CD4-positive, alpha-beta T cell treated with Interleukin-4 for 1 hour (primary cell): ENCODE measurements at regions not wholly inside any gene's neighbourhood (a gene's known extent, or its start where the extent isn't known, plus 50 kb on each side); places are given as distances from the start of the nearest gene placed in this dataset.
"Not testable (repeated sequence)": the region's sequence is repeated elsewhere in the genome, so short reads cannot be mapped to it uniquely, and the experiment has no call there.

Source experiments
- DNase-seq, 2 donors: peaks; one replicate each; pipeline ENCODE4 v3.0.0-alpha.2; 2020 to 2022

DNA sequence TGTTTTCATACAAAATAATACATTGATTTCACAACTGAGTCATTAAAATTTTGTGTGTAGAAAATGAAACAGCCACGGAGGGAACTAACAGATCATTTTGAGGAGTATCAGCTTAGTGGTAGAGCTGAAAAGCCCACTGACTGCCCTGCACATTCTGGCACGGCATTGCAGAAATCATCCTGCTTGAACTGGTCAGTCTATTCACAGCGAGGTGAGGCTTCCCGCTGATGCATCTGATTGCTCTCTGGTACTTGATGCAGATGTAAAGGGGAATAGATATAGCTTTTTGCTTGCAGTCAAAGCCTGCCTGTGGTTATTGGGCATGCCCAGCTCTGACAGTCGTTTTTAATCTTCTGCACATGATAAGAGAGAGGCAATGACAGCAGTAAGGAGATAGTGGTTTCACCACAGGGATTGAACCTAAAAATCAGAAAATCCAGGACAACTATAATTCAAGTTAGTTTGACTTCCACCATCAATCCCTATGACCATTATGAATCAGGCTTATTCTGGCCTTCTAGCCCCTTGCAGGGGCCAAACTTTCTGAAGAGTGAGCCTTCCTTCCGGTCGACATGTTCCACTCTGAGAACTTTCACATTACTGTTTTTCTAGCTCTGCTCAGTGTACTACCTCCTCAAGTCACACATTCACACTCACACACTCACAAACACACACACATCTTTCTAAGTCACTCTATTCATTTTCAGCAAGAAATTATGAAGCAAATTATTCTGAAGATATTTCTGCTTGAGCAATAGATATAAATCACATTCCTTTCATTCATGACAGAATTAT is 782.8 kb upstream of the NUDT12 start:
- no peak for DNase-seq

DNA sequence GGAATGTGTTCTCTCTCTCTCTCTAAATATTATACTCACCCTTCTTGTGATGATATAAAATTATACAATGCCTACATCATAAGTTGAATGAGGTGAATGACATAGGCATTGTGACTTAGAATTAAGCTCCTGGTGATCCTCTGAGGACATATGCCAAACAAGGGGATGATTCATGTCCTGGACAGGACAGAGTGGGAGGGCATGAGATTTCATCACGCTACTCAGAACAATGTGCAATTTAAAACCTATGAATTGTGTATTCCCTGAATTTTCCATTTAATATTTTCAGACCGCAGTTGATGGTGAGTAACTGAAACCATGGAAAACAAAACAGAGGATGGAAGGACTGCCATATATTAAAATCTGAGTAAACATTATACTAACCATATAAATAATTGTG is 782.2 kb upstream of the NUDT12 start:
- DNase-seq = no peak

DNA sequence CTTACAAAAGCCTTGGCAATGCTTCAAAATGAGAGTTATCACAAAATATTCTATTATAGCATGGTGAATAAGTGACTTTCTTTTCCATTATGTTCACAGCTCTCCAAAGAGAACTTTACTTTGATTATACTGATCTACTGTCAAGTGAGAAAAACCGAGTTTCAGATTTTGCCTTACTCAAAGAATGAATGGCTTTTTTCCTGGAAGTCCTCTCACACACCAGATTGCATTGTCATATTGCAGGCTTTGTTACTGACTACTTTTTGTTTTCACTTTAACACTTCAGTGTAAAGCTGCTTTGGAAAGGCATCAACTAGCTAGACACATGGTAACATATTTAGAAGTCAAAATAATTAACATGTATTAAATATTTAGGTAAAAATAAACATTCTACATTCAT is 765.2 kb upstream of the NUDT12 start:
- DNase-seq = no peak

DNA sequence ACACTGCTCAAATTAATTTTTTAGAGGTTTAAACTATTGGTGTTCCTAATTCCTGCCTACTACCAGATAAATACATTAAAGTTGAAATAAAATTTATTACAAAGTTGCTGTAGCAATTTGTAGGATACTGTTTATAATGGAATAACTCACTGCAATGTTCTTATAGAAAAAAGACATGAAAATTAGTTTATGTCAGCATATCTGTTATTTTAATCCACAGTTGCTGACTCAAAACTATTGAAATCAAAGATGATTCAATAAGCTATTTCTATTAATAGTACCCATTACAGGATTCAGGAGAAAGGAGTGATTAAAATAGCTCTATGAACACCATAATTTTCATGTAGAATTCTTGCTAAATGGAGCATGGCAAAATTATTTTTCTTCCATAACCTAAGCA is 764.4 kb upstream of the NUDT12 start:
- no peak for DNase-seq

DNA sequence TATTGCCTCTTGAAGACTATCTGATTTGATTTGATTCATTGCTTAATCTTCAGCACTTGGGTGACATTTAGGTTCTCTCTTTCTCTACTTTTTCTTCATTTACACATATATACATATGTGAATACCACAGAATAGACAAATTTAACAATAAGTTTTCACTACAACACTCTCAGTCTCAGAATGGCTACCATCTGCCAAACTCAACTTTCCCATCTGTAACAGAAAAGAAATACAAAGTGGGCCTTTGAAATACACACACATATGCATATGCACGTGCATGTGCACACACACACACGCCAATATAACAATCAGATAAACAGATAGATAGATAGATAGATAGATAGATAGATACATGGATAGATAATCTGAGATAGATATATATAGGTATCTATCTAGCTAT is 762.8 kb upstream of the NUDT12 start:
- DNase-seq = no peak

DNA sequence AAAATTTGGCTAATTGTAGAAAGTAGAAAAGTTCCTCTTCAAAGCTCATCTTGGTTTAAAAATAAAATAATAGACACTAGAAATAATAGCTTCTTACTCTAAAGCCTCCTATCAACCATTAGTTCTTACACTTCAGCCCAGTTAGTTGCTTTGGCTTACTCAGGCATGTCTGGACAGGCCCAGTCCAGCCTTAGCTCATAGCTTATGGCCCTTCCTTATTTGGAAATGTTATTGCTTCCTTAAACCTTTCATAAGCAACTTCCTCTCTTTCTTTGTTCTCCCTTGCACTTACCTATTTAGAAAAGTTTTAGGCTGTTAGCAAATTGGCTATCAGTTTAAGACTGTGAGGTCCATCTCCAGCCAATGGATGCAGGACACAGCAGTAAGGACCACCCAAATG is 754.1 kb upstream of the NUDT12 start:
- not testable (repeated sequence) for DNase-seq

DNA sequence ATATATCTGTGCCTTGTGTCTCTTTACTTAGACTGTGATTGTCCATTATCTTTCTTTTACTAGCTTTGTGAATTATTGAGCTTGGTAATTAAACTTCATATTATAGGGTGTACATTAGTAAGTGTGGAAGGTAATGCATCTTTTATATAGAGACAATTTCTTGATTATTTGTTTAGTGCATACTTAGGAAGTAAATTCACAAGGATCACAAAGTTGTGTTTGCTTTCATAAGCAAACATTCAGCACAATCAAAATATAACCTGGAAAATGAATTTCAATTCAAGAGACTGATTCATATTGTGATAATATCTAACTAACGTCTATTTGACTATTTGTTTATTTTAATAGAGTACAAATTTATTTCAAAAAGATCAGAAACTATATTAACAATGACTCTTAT is 749.9 kb upstream of the NUDT12 start:
- no peak for DNase-seq

DNA sequence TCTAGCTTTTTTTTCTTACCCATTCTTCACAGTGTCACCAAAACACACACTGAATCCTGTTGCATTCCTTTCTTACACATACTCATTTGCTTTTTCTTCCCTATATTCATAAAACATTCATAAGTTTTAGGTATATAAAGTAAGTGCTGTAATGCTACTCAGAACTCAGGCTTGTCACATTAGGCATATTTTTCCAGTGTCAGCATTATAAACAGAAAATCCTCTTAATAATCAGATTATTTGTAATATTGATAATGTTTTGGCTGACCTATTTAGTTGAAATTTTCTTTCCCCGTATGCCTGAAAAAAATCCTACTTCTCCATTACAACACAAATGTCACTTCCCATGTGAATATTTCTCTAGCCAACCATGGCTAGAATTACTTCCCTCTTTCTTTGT is 743.0 kb upstream of the NUDT12 start:
- DNase-seq = no peak

DNA sequence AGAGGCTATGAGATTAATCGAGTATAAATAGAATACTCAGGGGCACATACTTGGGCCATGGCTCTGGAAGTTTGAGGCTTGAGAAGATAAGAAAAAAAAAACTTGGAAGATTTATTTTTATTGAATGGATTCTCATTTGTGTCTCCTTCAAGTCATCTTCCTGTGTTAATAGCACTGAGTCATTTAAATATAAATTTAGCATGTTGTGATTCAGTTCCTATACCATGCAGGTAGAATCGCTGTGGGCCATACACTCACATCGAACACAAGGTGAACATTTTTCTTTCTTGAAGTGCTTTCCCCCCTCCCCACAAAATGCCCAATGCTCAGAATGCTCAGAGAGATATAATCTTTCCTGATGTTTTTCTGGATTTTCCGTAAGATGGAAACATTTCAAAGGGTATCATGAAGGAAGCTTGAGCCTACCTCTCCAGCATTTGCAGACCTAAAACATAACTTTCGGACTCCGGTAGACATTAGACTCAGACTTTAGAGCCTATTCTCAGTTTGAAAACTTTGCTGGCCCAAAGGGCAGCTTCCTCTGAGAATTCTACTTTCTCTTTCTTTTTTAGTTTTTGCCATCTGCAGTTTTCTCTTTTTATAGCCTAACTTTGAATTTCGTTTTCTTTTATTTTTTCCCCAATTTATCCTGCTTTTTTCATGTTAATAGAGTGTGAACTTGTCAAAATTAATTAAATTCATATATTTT is 737.6 kb upstream of the NUDT12 start:
- no peak for DNase-seq

DNA sequence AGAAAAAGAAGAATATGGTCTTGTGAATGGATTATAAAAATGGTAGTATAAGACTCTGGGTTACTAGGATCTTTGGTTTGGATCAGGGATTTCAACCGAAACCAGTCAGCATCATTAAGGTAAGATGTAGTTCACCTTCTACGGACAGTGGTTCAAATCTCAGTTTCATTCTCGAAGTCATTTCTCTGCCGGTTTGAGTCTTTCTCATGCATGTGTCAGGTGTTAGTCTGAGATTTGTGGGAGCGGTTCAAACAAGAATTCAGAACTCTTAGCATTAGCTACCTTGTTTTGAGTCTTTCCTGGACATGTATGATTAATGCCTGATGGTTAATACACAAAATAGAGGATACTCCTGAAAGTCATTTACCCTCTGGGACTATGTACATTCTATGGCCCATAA is 735.9 kb upstream of the NUDT12 start:
- DNase-seq = no peak

DNA sequence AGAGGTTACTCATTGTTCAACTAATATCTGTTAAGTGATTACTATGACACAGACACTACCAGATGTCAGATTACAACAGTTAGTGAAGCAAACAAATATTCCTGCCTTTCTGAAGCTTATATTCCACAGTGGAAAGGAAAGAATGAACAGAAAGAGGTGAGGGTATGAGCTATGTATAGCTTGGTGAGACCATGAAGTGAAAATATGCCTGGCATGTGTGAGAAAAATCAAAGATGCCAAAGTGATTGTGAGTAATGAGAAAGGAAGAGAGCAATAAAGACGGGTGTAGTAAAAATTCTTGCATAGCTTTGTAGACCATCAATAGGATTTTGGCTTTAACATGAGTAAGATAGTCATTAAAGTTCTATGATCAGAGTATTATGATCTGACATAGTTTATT is 734.5 kb upstream of the NUDT12 start:
- no peak for DNase-seq

DNA sequence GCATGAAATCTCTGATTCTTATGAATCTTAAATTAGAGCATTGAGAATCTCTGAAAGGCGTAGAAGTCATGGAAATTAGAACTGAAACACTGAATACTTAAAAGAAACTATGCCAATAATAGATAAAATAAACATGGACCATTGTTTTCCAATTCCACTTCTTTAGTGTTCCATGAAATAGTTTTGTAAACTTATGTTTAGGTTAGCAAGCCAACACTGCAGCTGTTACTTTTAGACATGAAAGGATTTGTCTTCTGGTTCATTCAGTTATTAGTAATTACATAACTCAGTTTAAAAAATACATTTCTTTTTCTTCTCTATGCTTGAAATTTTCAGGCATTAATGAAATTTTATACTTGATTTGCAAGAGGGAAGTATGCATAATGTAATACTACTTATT is 733.4 kb upstream of the NUDT12 start:
- no peak for DNase-seq

DNA sequence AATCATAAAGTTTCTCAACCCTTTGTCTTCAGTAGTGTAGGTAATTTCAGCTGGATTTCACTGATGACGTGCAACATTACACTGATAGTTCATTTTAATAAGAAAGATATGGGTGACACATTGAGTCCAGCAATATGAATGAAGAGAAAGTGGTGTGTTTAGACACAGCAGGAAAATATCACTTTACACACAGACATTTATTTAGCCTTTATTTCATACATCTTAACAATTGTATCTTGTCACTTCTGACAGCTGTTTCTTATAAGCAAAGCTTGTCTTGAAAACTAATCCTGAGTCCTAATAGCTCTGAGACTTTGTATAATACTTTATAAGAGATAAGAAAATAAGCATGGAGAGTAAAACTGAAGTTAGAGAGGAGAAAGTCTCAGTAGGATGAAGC is 720.5 kb upstream of the NUDT12 start:
- DNase-seq = no peak

DNA sequence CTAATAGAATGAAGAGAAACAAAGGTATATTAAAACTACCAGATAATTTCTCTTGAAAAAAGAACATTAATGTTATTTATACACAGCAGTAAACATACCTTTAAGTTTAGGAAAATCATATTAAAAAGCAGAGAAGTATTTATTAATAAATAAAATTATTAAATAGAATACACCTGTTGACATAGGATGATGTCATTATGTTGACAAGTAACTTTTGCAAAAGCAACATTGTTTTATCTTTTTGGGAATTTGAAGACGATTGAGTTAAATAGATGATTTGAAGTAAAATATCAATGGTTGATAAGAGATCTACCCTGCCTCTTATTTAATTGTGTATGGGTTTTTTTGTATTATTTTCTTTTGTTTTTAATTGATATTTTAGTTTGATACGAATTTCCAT is 711.1 kb upstream of the NUDT12 start:
- no peak for DNase-seq

DNA sequence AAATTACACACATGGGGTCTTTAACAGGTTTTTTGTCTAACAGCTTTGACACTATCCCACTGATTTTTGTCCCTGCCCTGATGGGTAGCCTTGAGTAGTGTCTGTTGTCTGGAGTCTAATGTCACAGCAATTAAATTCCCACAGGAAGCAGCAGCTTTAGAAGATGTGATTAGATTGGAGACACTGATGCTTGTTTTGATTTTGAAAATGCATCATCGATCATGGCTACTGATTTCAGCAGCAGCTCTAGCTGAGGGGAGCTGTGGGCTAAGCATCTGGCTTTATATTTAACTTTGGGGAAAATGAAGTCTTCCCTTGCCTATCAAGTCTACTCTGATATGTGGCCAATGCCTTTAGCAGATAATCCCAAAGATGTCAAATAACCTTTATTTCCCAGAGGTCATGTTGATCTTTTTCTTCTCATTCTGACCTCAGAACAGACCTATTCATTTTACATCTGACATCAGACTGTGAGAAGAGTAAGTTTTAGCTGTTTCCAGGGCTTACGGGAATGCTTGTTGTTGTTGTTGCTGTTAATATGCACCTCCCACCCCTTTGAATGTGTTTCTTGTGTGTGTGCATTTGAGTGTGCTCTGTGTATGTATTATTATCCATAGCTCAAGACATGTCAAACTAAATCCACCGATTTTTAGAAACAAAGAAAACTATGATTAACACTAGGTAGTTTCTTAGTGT is 704.9 kb upstream of the NUDT12 start:
- DNase-seq = no peak

DNA sequence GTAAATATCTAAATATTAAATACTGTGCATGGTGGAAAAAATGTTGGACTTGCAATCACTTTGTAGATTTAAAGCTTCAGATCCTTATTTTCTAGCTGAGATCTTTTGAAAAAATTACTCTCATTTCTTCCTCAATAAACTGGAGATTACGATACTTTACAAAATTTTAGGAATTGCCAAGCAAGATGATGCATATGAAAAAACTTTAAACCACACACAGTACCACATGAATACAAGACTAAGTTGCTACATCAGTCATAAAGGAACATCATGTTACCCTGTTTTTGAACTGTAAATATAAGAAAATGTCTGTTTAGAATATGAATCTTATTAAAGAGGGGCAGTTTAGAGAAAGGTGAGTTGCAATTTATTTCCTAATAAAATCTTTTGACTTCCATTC is 703.6 kb upstream of the NUDT12 start:
- no peak for DNase-seq

DNA sequence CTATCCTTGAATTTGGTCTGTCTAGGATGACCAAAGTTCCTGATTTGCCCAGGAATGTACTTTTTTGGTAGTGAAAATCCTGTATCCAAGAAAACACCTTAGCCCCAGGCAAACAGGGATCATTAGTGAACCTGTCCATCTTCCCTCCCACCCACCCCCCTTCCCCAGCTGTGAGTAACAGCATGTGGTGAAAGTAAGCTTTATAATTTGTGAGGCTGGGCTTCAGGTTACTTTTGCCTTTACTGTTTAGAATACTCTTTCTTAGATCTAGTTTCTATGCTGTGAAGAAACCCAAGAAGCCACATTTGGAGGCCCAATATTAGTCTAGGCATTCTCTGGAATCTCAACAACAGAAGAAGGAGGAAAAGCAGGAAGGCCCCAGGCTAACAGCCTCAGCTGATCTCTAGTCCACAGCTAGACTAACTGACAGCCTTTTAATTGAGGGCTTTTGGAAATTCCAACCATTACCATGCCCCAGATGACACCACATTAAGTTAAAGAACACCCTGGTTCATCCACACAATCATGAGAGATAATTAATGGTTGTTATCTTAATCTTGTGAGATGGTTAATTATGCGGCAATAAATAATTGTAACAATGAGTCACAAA is 703.0 kb upstream of the NUDT12 start:
- no peak for DNase-seq

DNA sequence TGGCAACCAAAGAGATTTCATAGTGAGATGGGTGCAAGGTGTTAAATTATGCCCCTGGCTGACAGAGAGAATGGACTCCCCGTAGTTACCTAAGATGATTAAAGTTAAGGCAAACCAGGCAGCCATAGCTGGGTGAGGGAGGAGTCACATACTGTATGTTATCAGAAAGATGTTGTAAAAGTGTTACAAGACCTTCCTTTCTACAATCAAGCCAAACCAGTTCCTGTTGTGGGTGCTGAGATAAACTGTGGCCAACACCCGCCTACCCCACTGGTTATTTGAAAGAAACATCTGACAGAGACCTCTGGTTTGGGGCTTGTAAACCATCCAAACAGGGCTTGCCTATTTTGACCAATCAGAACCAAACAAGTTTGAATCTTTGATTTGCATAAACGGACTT is 684.7 kb upstream of the NUDT12 start:
- no peak for DNase-seq

DNA sequence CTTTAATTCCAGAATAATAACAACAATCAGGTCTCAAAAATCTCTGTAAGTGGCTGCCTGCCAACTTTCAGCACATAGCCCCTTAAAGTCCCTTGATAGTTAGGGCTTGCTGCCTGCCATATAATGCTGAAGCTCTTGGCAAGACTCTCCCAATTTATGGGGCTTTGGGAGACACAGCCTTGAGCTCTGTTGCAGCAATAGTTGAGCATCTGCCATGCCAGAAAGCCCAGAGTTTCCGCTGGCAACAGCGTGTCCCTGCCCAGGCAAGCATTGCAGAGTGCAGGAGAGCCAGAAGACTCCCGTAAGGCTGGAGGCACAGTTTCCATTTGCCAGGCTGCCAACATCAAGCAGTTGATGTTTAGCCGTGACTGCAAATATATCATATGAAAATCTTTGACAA is 678.5 kb upstream of the NUDT12 start:
- DNase-seq = no peak

DNA sequence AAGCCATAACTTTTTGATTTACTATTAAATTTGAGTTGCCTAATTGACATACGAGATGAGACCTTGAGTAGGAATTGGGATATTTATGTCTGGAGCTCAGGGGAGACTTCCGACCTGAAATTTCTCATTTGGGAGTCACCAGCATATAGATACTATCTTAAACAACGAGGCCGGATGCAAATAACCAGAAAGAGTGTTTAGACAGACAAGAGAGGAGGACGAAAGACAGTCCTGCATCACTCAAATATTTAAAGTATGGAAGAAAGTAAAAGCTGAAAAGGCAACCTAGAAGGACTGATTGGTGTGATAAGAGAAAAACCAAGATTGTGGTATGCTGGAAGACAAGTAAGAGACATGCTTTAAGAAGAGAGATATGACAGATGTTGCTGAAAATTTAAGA is 675.0 kb upstream of the NUDT12 start:
- DNase-seq = no peak

DNA sequence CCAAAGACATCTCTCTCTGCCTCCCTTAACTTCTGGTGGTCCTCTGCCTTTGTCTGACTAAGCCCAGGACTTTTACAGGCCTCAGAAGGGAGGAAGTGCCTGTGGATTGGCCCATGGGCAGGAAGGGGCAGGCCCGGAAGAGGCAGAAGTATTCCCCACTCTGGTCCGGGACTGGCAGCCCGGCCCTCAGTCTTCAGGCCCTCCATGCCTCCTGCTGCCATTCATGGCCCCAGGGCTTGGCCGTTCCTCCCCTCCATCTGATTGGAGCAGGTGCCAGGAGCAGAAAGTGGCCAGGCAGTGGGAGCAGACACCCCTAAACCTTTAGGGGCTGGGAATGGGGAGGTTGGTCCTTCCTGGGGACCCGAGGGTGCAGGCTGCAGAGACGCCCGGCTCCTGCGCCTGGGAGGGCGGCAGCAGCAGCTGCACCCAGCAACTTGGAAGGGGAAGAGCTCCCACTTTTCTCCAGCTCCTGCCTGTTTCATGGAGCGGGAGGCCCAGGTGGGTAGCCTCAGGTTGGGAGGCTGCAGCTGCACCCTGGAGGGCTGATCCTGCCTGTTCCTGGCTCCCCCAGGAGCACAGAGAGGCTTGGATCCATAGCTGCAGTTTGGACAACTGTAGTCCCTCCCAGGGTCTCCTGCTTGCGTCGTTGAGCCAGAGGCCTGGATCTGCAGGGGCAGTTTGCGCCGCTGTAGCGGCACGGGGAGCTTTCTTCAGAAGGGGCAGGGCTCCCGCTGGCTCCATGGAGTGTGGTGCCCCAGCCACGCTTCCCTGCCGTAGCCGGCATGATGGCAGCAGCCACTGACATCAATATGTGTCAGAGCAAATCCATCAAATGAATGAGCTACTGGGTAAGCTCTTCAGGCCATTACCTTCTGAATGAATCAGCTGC is 661.5 kb upstream of the NUDT12 start:
- DNase-seq = no peak

DNA sequence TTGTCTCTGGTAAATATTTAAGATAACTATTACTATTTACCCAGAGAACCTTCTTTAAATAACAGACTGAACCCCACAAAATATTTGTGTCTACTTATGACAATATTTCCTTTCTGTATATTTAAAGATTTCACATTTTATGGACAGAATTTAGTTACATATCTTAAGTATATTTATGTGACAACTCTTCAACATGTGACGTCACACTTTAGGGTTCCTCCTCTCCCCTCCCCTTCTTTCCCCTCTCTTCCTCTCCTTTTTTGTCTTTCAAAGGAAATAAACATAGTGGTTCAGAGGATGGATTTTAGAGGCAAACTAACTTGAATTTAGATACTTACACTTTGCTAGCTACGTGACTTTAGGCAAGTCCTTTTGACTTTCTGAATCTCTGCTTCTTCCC is 655.6 kb upstream of the NUDT12 start:
- no peak for DNase-seq

DNA sequence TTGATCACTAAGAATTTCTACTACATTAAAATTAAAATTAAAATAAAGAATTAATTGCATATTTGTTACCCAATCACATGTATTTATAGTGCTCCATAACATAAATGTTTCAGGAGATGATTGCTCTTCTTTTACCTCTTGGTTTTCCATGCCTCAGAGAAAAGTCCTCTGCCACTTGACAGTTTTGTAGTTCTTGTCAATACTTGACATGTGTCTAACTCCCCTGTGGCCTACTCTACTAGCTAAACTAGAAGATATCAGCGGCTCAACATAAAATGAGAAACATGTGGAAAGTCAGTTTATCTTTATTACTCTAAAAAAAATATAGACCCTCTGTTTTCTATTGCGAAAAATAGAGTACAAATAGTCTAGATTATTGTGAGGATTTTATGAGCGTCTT is 650.6 kb upstream of the NUDT12 start:
- no peak for DNase-seq
